ENCODE measurements at regions not wholly inside any gene's neighbourhood (a gene's known extent, or its start where the extent isn't known, plus 50 kb on each side); places are given as distances from the start of the nearest gene placed in this dataset.
A peak's percentile ranks its signal among the peaks of the same experiment; 100 is the strongest.

- TF ChIP-seq ZNF407 (CRISPR knock-in tag; IDR thresholded peaks at IDR 0.05; ENCODE audit: not compliant biosample characterization): no peak
- TF ChIP-seq MAZ (IDR thresholded peaks at IDR 0.05; ENCODE audit: borderline replicate concordance, low read depth, low read length): no peak
- no peak for TF ChIP-seq MAZ (CRISPR knock-in tag; IDR thresholded peaks at IDR 0.05; ENCODE audit: low read depth)
- peak in 1 of 2 experiments; percentile 69; a peak in 2 of 4 replicates for TF ChIP-seq ATF4 (CRISPR knock-in tag; IDR thresholded peaks at IDR 0.05)
- peak; percentile 97 for TF ChIP-seq ZNF644 (CRISPR knock-in tag; IDR thresholded peaks at IDR 0.05; ENCODE audit: low read depth)
- peak; percentile 47; the same call in 1 of the 2 replicates for TF ChIP-seq FOXK1 (CRISPR knock-in tag; IDR thresholded peaks at IDR 0.05; ENCODE audit: borderline replicate concordance, low read depth)
- TF ChIP-seq ZNF44 (CRISPR knock-in tag; IDR thresholded peaks at IDR 0.05): no peak
- TF ChIP-seq DBP (CRISPR knock-in tag; IDR thresholded peaks at IDR 0.05; ENCODE audit: not compliant biosample characterization): no peak
- TF ChIP-seq SPEN (CRISPR knock-in tag; IDR thresholded peaks at IDR 0.05; ENCODE audit: low read depth): no peak
- peak; percentile 86; the same call in 1 of the 2 replicates for TF ChIP-seq AHDC1 (CRISPR knock-in tag; IDR thresholded peaks at IDR 0.05; ENCODE audit: borderline replicate concordance)
- TF ChIP-seq MTA1 (CRISPR knock-in tag; IDR thresholded peaks at IDR 0.05; ENCODE audit: borderline replicate concordance): no peak
Measured at GRCh38 chr7:17507717-17508116, 209.3 kb downstream of the AHR start (continued).

All from HepG2 (cell line).